GM23248 (cell line): ENCODE measurements at regions not wholly inside any gene's neighbourhood (a gene's known extent, or its start where the extent isn't known, plus 50 kb on each side); places are given as distances from the start of the nearest gene placed in this dataset.

Source experiments
- DNase-seq: peaks from one replicate; pipeline ENCODE4 v3.0.0-alpha.2; 2015
- H2AFZ ChIP-seq: fragments of 200-600 bp; sonication (generic); 2 replicates; pipeline ENCODE4 v1.6.1; 2016; ENCODE audit warnings: antibody characterized with exemption
- H3F3A ChIP-seq: fragments of 200-600 bp; sonication (generic); 2 replicates; pipeline ENCODE4 v1.6.1; 2016; ENCODE audit warnings: mild to moderate bottlenecking, antibody characterized with exemption, mixed run types; ENCODE audit not compliant: insufficient read depth
- H3K27ac ChIP-seq: fragments of 200-600 bp; sonication (generic); 2 replicates; pipeline ENCODE4 v1.5.1; 2016; ENCODE audit warnings: mild to moderate bottlenecking
- H3K27me3 ChIP-seq: fragments of 200-600 bp; sonication (generic); replicated peaks from 2 replicates; pipeline ENCODE4 v1.6.1; 2016; ENCODE audit warnings: mild to moderate bottlenecking; ENCODE audit not compliant: insufficient read depth
- H3K36me3 ChIP-seq: fragments of 200-600 bp; sonication (generic); 2 replicates; pipeline ENCODE4 v1.6.1; 2016; ENCODE audit warnings: low read depth, mild to moderate bottlenecking
- H3K4me1 ChIP-seq: fragments of 200-600 bp; sonication (generic); 2 replicates; pipeline ENCODE4 v1.6.1; 2016; ENCODE audit warnings: mild to moderate bottlenecking; ENCODE audit not compliant: insufficient read depth
- H3K4me2 ChIP-seq: fragments of 200-600 bp; sonication (generic); one replicate; pipeline ENCODE4 v1.6.1; 2016; ENCODE audit warnings: mild to moderate bottlenecking; ENCODE audit not compliant: unreplicated experiment
- H3K4me3 ChIP-seq: fragments of 200-600 bp; sonication (generic); 2 replicates; pipeline ENCODE4 v1.5.1; 2016; ENCODE audit warnings: mild to moderate bottlenecking
- H3K79me2 ChIP-seq: fragments of 200-600 bp; sonication (generic); 2 replicates; pipeline ENCODE4 v1.6.1; 2016; ENCODE audit warnings: mild to moderate bottlenecking; ENCODE audit not compliant: insufficient read depth
- H3K9ac ChIP-seq: fragments of 200-600 bp; sonication (generic); 2 replicates; pipeline ENCODE4 v1.6.1; 2016; ENCODE audit warnings: mild to moderate bottlenecking
- H3K9me2 ChIP-seq: fragments of 200-600 bp; sonication (generic); 2 replicates; pipeline ENCODE4 v1.6.1; 2016; ENCODE audit warnings: mixed run types, mild to moderate bottlenecking, moderate library complexity; ENCODE audit not compliant: insufficient read depth
- H3K9me3 ChIP-seq: fragments of 200-600 bp; sonication (generic); one replicate; pipeline ENCODE4 v1.6.1; 2017; ENCODE audit warnings: low read depth
- H4K20me1 ChIP-seq: fragments of 200-600 bp; sonication (generic); 2 replicates; pipeline ENCODE4 v1.6.0; 2016; ENCODE audit not compliant: insufficient read depth
- EZH2 ChIP-seq: fragments of 200-600 bp; sonication (generic); IDR thresholded peaks from 2 replicates; pipeline ENCODE4 v1.6.1; 2018; ENCODE audit warnings: antibody characterized with exemption, mild to moderate bottlenecking; ENCODE audit not compliant: insufficient read depth, poor library complexity, severe bottlenecking
- EZH2phosphoT487 ChIP-seq: fragments of 200-600 bp; sonication (generic); IDR thresholded peaks from 2 replicates; pipeline ENCODE4 v1.6.1; 2018; ENCODE audit warnings: antibody characterized with exemption, moderate library complexity, mild to moderate bottlenecking, low read depth; ENCODE audit not compliant: insufficient read depth
- WGBS, 2 experiments: methylation state at CpG; one replicate each; pipeline ENCODE4 v1.1.6; 2015 to 2017; ENCODE audit warnings: low lambda C conversion rate in 2 of 2, low coverage in 1 of 2; ENCODE audit errors: missing lambda C conversion rate in 2 of 2; 5-methylcytosine and 5-hydroxymethylcytosine counted together
- in situ Hi-C: fragments of 300-500 bp; cut with MboI; formaldehyde crosslinking; loops from 2 replicates; pipeline ENCODE4 v1.15.0; 2020

GRCh38 chr18:45304558-45304957, 310.7 kb upstream of the SLC14A2 start:
- no peaks in the 10 kb centered on the region for H3K4me1 ChIP-seq
- no peak overlapping the region for H3K27ac ChIP-seq
- no peak overlapping the region for H2AFZ ChIP-seq
- H3K79me2 ChIP-seq: no peaks in the 10 kb centered on the region
- H3F3A ChIP-seq: no peaks in the 10 kb centered on the region
- in situ Hi-C loops: no loop called here
- no peaks in the 10 kb centered on the region for H3K9me3 ChIP-seq
- H3K27me3 ChIP-seq: no peaks in the 10 kb centered on the region; the same call in 1 of the 2 replicates
- no peaks in the 10 kb centered on the region for H3K9me2 ChIP-seq
- H3K36me3 ChIP-seq: no peaks in the 10 kb centered on the region
- WGBS, 2 experiments: 61 to 80% methylated on average over 1 of the region's 1 CpG
- H3K4me3 ChIP-seq: no peak overlapping the region
- H3K9ac ChIP-seq: no peak overlapping the region
- TF ChIP-seq EZH2 (no peak), EZH2phosphoT487 (no peak)
- H4K20me1 ChIP-seq: no peaks in the 10 kb centered on the region
- no peak for DNase-seq
- H3K4me2 ChIP-seq: no peak overlapping the region

GRCh38 chr18:45312555-45313126, 302.6 kb upstream of the SLC14A2 start:
- no peak for DNase-seq
- in situ Hi-C loops: no loop called here
- Histone ChIP-seq H3K9ac (no peak overlapping the region), H3K79me2 (no peaks in the 10 kb centered on the region), H3K4me3 (no peak overlapping the region), H2AFZ (no peak overlapping the region), H3K36me3 (no peaks in the 10 kb centered on the region), H3K9me3 (no peaks in the 10 kb centered on the region), H3K9me2 (no peaks in the 10 kb centered on the region), H3K4me1 (no peaks in the 10 kb centered on the region), H4K20me1 (no peaks in the 10 kb centered on the region), H3K4me2 (no peak overlapping the region), H3F3A (no peaks in the 10 kb centered on the region), H3K27ac (no peak overlapping the region), H3K27me3 (no peaks in the 10 kb centered on the region)
- TF ChIP-seq EZH2phosphoT487 (no peak), EZH2 (no peak)
- 64 to 67% methylated on average over 9 of the region's 9 CpGs for WGBS, 2 experiments

- Histone ChIP-seq H4K20me1 (no peaks in the 10 kb centered on the region), H3K9me3 (no peaks in the 10 kb centered on the region), H3K79me2 (no peaks in the 10 kb centered on the region), H2AFZ (no peak overlapping the region), H3K4me2 (no peak overlapping the region), H3F3A (no peaks in the 10 kb centered on the region), H3K4me1 (peaks cover 13% of the 10 kb centered on the region), H3K9me2 (no peaks in the 10 kb centered on the region), H3K9ac (no peak overlapping the region), H3K36me3 (no peaks in the 10 kb centered on the region), H3K4me3 (no peak overlapping the region), H3K27me3 (no peaks in the 10 kb centered on the region), H3K27ac (no peak overlapping the region)
- in situ Hi-C loops: no loop called here
- no peak for TF ChIP-seq EZH2
- WGBS, 2 experiments: 89 to 93% methylated on average over 3 of the region's 3 CpGs
- DNase-seq: no peak
Observed at GRCh38 chr18:45316127-45316526, 299.1 kb upstream of the SLC14A2 start.

GRCh38 chr18:45317948-45318640, 297.2 kb upstream of the SLC14A2 start:
- no peak overlapping the region for H3K9ac ChIP-seq
- TF ChIP-seq EZH2phosphoT487 (no peak), EZH2 (no peak)
- no peaks in the 10 kb centered on the region for H3F3A ChIP-seq

More at GRCh38 chr18:45317948-45318640, 297.2 kb upstream of the SLC14A2 start:
- no peak overlapping the region for H3K4me3 ChIP-seq
- no peak overlapping the region for H3K27ac ChIP-seq
- 90 to 93% methylated on average over 10 of the region's 10 CpGs for WGBS, 2 experiments
- H3K79me2 ChIP-seq: no peaks in the 10 kb centered on the region
- H3K27me3 ChIP-seq: no peaks in the 10 kb centered on the region
- no peaks in the 10 kb centered on the region for H3K36me3 ChIP-seq
- no peaks in the 10 kb centered on the region for H4K20me1 ChIP-seq
- no peak overlapping the region for H2AFZ ChIP-seq
- no peaks in the 10 kb centered on the region for H3K9me3 ChIP-seq
- H3K9me2 ChIP-seq: no peaks in the 10 kb centered on the region
- no peak for DNase-seq
- peaks cover 17% of the 10 kb centered on the region for H3K4me1 ChIP-seq
- in situ Hi-C loops: no loop called here
- H3K4me2 ChIP-seq: no peak overlapping the region
